ENCODE measurements at regions not wholly inside any gene's neighbourhood (a gene's known extent, or its start where the extent isn't known, plus 50 kb on each side); places are given as distances from the start of the nearest gene placed in this dataset.

DNA sequence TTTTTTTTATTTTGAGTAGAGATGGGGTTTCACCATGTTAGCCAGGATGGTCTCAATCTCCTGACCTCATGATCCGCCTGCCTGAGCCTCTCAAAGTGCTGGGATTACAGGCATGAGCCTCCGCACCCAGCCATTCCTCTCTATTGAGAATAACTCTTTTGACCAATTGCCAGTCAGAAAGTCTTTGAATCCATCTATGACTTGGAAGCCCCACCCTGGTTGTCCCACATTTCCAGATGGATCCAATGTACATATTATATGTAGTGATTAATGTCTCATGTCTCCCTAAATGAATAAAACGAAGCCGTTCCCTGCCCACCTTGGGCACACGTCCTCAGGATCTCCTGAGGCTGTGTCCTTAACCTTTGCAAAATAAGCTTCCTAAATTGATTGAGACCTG is 228.3 kb upstream of the NLRP1 start:
- peak in 1 of 10 donors; percentile 22 for DNase-seq
- intact Hi-C loops (cut with DNase I): no loop called here

GRCh38 chr17:5813357-5813756 is 229.0 kb upstream of the NLRP1 start:
- intact Hi-C loops (cut with DNase I): no loop called here
- DNase-seq: no peak

DNA sequence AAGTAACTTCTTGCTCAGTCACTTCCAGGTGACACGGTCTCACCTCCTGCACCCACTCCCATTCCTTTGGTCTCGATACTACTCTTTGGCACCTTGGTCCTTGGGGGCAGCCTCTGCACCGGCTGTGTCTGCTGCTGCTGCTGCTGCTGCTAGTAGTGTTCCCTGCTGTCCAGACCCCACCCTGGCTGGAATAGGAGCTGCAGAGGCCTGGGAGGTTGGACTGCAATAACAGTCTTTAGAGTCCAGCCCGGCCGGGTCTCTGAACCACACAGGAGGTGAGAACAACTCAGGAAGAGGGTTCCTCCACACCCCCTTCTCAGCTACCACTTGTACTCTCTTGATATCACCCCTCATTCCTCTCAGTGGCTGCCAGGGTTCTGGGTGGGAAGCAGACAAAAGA is 231.1 kb upstream of the NLRP1 start:
- peak in 1 of 10 donors; percentile 59 for DNase-seq
- intact Hi-C loops (cut with DNase I): no loop called here

DNA sequence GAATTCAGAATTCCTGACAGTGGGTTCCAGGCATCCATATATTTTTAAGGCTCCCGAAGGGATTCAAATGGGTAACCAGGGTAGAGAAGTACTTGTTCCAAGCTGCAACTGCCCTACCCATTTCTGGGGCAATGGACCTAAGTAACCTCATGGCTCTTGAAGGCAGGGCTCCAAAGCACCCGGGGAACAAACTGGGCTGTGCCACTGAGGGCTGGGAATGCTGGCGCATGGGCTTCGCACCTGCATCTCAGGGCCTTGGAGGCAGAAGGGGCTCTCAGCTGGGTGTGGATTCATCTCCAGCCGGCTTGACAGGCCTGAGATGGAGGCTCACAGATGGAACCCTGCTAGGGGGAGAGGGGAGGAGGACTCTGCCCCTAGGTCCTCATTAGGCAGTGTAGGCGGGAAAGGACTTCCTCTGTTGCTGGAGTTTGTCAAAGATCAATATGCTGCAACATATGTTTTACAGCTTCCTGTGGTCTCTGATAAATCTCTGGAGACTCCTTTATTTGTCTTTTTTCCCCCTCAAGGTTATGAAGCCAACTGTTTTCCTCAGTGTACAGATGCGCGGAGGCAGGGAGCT is 232.3 kb upstream of the NLRP1 start:
- intact Hi-C loops (cut with DNase I): no loop called here
- DNase-seq: peak in 1 of 10 donors; percentile 66

DNA sequence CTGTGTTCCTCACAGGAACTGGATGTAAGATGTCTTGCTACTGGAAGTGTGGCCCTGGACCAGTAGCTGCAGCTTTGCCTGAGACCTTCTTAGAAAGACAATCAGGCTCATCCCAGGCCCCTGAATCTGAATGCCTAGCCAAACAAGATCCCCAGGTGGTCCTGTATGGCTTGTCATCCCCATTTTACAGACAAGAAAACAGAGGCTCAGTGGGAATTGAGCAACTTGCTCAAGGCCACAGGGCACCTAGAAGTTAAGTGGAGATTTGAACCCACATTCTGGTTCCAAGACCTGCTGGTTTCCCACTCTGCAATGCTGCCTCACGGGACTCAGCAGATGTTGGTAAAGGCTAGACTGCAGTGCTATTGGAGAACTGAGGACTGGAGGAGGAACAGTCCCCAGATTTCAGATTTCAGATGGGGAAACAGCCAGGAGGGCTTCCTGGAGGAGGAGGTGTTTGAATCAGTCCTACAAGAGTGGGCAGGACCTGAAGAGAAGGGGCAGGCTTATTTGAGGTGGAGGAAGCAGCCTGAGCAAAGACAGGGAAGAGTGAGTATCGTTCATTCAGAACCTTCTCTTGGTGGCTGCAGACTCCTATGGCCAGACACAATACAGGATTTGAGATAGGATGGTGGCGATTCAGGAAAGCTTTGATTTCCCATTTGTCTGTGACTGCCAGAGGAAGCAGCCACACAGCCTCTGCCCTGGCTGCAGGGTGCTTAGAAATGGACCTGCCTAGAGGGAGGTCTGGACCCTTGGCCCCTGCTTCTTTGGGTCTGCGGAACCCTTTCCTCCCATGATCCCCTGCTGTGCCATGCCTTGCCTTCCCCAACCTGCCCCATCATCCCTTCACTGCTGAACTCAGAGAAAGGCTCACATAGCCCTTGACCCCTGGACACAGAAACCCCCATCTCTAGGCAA is 233.4 kb upstream of the NLRP1 start:
- intact Hi-C loops (cut with DNase I): no loop called here
- peak in 1 of 10 donors; percentile 65 for DNase-seq

GRCh38 chr17:5819396-5819795 is 235.1 kb upstream of the NLRP1 start:
- intact Hi-C loops (cut with DNase I): no loop called here
- no peak for DNase-seq

GRCh38 chr17:5819921-5820685 is 235.8 kb upstream of the NLRP1 start:
- DNase-seq: no peak
- intact Hi-C loops (cut with DNase I): no loop called here

DNA sequence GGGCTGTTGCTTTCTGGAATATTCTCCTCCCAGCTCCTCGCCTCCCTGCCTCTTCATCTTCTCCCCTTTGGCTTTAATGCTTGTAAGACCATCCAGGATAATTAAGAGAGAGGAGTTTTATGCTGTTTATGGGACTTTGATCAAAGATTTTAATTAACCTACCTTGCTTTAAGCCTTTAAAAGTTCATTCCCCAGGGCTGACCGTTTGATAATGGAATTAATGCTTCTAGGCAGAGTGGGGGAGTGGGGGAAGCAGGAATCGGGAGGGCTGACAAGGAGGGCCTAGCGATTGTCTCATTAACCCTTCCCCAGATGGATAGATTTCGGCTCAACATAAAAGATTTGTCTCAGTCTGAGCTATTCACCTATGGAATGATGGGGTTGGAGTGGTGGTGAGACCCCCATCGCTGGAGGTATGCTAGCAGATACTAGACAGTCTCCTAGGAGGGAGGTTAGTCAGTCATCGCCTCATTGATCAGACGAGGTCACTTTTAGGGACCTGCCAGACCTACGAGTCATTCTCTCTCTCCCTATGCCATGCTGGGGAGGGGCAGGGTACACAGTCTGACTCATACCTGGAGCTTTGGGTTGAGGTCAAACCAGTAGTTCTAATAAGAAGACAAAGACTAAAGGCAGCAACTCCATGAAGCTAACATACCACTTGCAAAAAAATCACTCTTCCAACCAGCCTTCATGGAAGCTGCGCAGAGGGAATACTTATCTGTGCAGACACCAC is 236.6 kb upstream of the NLRP1 start:
- no peak for DNase-seq
- intact Hi-C loops (cut with DNase I): no loop called here

GRCh38 chr17:5821803-5822202 is 237.5 kb upstream of the NLRP1 start:
- intact Hi-C loops (cut with DNase I): no loop called here
- peak in 1 of 10 donors; percentile 21 for DNase-seq

DNA sequence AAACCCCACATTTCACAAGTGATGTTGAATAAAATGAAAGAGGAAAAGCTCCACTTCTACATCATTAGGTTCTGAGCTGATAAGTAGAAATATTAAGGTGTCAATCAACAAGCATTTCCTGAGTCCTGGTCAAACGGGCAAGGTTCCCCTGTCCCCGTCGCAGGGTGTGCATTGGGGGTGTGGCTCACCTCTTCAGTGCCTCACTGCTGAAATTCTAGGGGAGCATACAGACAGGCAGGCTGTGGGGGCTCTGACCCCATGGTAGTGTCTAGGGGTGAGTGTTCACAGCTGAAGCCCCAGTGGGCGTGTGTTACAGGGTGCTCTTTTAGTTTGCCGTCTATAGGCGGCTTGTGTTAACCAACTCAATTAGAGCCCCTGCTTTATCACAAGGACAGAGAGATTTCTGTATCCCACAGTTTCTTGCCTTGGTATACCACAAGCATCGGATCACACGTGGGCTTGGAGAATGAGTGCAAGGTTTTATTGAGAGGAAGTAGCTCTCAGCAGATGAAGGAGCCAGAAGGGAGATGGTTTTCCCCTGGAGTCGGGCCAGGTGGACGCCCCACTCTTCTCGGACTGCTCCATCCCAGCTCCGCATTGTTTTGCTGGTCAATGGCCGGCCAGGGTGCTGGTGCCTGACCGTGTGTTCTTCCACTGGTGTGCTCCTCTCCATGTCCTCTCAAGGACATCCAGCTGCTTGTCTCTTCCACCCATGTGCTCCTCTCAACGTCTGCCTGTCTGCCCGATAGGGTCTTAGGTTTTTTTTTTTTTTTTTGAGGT is 238.2 kb upstream of the NLRP1 start:
- DNase-seq: peak in 1 of 10 donors; percentile 74
- intact Hi-C loops (cut with DNase I): no loop called here

DNA sequence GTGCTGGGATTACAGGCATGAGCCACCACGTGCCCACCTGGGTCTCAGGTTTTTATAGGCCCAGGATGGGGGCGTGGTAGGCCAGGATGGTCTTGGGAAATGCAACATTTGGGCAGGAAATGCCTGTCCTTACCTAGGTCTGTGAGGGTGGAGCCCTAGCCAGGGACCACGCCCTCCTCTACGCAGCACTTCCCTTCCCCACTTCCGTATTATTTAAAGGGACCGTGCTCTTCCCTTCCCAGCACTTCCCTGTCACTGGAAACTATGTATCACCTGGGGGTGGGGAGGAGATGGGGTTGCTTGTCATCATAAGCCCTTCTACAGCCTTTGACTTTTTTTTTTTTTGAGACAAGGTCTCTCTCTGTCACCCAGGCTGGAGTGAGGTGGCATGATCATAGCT is 238.9 kb upstream of the NLRP1 start:
- intact Hi-C loops (cut with DNase I): no loop called here
- no peak for DNase-seq

GRCh38 chr17:5825717-5826330 is 241.5 kb upstream of the NLRP1 start:
- peak in 1 of 10 donors; percentile 26 for DNase-seq
- intact Hi-C loops (cut with DNase I): no loop called here

- intact Hi-C loops (cut with DNase I): no loop called here
Observed at GRCh38 chr17:5826384-5826783, 242.1 kb upstream of the NLRP1 start.

GRCh38 chr17:5830921-5831320 is 239.3 kb upstream of the WSCD1 start:
- intact Hi-C loops (cut with DNase I): loop anchor here (10.0 kb wide), 1 partner anchor 244 kb away; the partner anchor contains the start of gene WSCD1
- DNase-seq: no peak

More at GRCh38 chr17:5826384-5826783, 242.1 kb upstream of the NLRP1 start:
- no peak for DNase-seq

DNA sequence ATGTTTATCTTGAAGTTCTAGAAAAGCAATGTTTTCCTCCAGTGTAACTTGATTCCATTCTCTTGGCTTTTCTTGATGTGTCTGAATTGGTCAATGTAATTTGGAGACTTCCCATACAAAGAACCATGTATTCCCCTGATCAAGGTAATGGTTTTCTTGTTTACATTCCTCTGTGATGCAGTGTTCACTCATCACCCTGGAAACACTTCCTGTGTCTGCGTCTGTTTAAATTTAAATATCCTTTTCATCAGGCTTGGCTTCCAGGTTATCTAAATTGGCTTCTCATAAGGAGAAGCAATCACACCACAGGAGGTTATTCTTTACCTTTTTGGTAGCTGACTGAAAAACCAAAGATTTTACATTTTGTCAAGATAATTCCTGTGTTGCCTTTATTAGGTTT is 237.3 kb upstream of the WSCD1 start:
- DNase-seq: no peak
- intact Hi-C loops (cut with DNase I): loop anchor here (10.0 kb wide), 1 partner anchor 242 kb away; the partner anchor contains the start of gene WSCD1

DNA sequence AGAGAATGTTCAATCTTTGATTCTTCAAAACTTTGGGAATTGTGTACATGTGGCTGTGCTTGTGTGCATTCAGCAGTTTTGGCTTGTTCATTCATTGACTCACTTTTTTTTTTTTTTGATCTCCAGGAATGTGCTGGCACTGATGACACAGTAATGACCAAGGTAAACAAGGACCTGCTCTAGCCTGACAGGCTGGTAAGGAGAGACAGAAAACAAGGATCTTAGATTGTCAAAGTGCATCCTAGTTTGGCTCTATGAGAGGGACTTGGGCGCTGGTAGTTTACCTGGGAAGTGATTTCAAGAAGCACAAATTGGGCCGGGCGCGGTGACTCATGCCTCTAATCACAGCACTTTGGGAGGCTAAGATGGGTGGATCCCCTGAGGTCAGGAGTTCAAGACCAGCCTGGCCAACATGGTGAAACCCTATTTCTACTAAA is 233.1 kb upstream of the WSCD1 start:
- DNase-seq: no peak
- intact Hi-C loops (cut with DNase I): loop anchor here (10.0 kb wide), 1 partner anchor 238 kb away; the partner anchor contains the start of gene WSCD1

GRCh38 chr17:5838661-5839300 is 231.4 kb upstream of the WSCD1 start:
- DNase-seq: peak in 6 of 10 donors; percentile 24 to 91 (median 60)
- intact Hi-C loops (cut with DNase I): loop anchor here (10.0 kb wide), 1 partner anchor 236 kb away; the partner anchor contains the start of gene WSCD1

DNA sequence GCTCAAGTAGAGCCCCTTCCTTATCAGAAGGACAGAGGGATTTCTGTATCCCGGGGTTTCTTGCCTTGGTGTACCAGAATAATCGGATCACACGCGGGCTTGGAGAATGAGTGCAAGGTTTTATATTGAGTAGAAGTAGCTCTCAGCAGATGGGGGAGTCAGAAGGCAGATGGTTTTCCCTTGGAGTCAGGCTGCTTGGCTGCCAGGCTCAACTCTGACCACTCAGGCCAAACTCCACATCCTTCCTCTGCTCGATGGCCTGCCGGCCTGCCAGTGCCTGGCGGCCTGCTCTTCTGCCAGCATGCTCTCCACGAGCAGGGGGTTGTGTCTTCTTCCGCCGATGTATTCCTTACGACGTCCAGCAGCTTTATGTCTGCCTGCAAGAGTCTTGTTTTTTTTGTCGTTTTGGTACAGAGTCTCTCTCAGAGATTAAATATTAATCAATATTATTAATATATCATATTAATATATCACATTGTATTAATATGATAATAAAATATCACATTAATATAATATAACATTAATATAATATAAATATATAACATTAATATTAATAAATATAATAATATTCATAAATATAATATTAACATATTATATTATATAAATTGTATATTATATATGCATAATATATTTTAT is 229.2 kb upstream of the WSCD1 start:
- intact Hi-C loops (cut with DNase I): no loop called here

More for the DNA sequence above, 229.2 kb upstream of the WSCD1 start:
- DNase-seq: no peak

Measured in posterior cingulate gyrus (tissue), 11 donors.